ENCODE measurements at regions not wholly inside any gene's neighbourhood (a gene's known extent, or its start where the extent isn't known, plus 50 kb on each side); places are given as distances from the start of the nearest gene placed in this dataset.

- intact Hi-C loops (cut with DNase I) = no loop called here
Measured at GRCh38 chr2:18349421-18349820, 211.0 kb downstream of the RDH14 start.

GRCh38 chr2:18346874-18347273 is 213.6 kb downstream of the RDH14 start:
- intact Hi-C loops (cut with DNase I) = no loop called here
- DNase-seq (ENCODE audit: low spot score) = no peak

More at GRCh38 chr2:18349421-18349820, 211.0 kb downstream of the RDH14 start:
- no peak for DNase-seq (ENCODE audit: low spot score)

GRCh38 chr2:18346344-18346743 is 214.1 kb downstream of the RDH14 start:
- no peak for DNase-seq (ENCODE audit: low spot score)
- intact Hi-C loops (cut with DNase I) = no loop called here

- DNase-seq (ENCODE audit: low spot score) = no peak
- intact Hi-C loops (cut with DNase I) = no loop called here
Measured at GRCh38 chr2:18345848-18346247, 214.6 kb downstream of the RDH14 start.

- no peak for DNase-seq (ENCODE audit: low spot score)
- intact Hi-C loops (cut with DNase I) = no loop called here
Measured at GRCh38 chr2:18342901-18343300, 217.6 kb downstream of the RDH14 start.

- intact Hi-C loops (cut with DNase I) = no loop called here
Measured at GRCh38 chr2:18339326-18339725, 221.1 kb downstream of the RDH14 start.

GRCh38 chr2:18336975-18337374 is 223.5 kb downstream of the RDH14 start:
- intact Hi-C loops (cut with DNase I) = no loop called here
- no peak for DNase-seq (ENCODE audit: low spot score)

More at GRCh38 chr2:18339326-18339725, 221.1 kb downstream of the RDH14 start:
- DNase-seq (ENCODE audit: low spot score) = no peak

- DNase-seq (ENCODE audit: low spot score) = no peak
- intact Hi-C loops (cut with DNase I) = no loop called here
Measured at GRCh38 chr2:18332477-18332876, 228.0 kb downstream of the RDH14 start.

- intact Hi-C loops (cut with DNase I) = no loop called here
- no peak for DNase-seq (ENCODE audit: low spot score)
Measured at GRCh38 chr2:18325118-18325517, 235.3 kb downstream of the RDH14 start.

- intact Hi-C loops (cut with DNase I) = no loop called here
- no peak for DNase-seq (ENCODE audit: low spot score)
Measured at GRCh38 chr2:18319987-18320386, 240.5 kb downstream of the RDH14 start.

GRCh38 chr2:18317017-18317416 is 243.4 kb downstream of the RDH14 start:
- DNase-seq (ENCODE audit: low spot score) = no peak
- intact Hi-C loops (cut with DNase I) = no loop called here

- intact Hi-C loops (cut with DNase I) = no loop called here
- DNase-seq (ENCODE audit: low spot score) = no peak
Measured at GRCh38 chr2:18312818-18313217, 247.6 kb downstream of the RDH14 start.

- DNase-seq (ENCODE audit: low spot score) = no peak
- intact Hi-C loops (cut with DNase I) = no loop called here
Measured at GRCh38 chr2:18311420-18312195, 248.8 kb downstream of the RDH14 start.

GRCh38 chr2:18309627-18310026 is 250.8 kb downstream of the RDH14 start:
- no peak for DNase-seq (ENCODE audit: low spot score)
- intact Hi-C loops (cut with DNase I) = no loop called here

GRCh38 chr2:18309188-18309587 is 251.3 kb downstream of the RDH14 start:
- intact Hi-C loops (cut with DNase I) = no loop called here
- DNase-seq (ENCODE audit: low spot score) = no peak

GRCh38 chr2:18304849-18305248 is 255.6 kb downstream of the RDH14 start:
- no peak for DNase-seq (ENCODE audit: low spot score)
- intact Hi-C loops (cut with DNase I) = no loop called here

GRCh38 chr2:18301421-18302139 is 258.9 kb downstream of the RDH14 start:
- DNase-seq (ENCODE audit: low spot score) = no peak
- intact Hi-C loops (cut with DNase I) = no loop called here

- intact Hi-C loops (cut with DNase I) = no loop called here
- no peak for DNase-seq (ENCODE audit: low spot score)
Measured at GRCh38 chr2:18299423-18300212, 260.8 kb downstream of the RDH14 start.

GRCh38 chr2:18297534-18298058 is 262.9 kb downstream of the RDH14 start:
- no peak for DNase-seq (ENCODE audit: low spot score)
- intact Hi-C loops (cut with DNase I) = no loop called here

GRCh38 chr2:18290386-18290785 is 270.1 kb downstream of the RDH14 start:
- DNase-seq (ENCODE audit: low spot score) = no peak
- intact Hi-C loops (cut with DNase I) = no loop called here
